Ovary (tissue), 3 donors: ENCODE measurements at regions not wholly inside any gene's neighbourhood (a gene's known extent, or its start where the extent isn't known, plus 50 kb on each side); places are given as distances from the start of the nearest gene placed in this dataset.

ENCODE experiments used
- CTCF ChIP-seq, 3 donors: fragments of 450-650 bp in 2 of 3; fragments of 200-600 bp in 1 of 3; IDR thresholded peaks; one replicate each; pipeline versions ENCODE4 v1.5.1 to v1.8.0; 2016 to 2022; ENCODE audit warnings: antibody characterized with exemption in 3 of 3, mild to moderate bottlenecking in 1 of 3
- EP300 ChIP-seq: sonication (generic); formaldehyde crosslinking; IDR thresholded peaks from one replicate; pipeline ENCODE4 v1.6.1; 2017; ENCODE audit warnings: antibody characterized with exemption
- POLR2A ChIP-seq: fragments of 450-650 bp; IDR thresholded peaks from one replicate; pipeline ENCODE4 v1.6.1; 2017; ENCODE audit warnings: antibody characterized with exemption, mild to moderate bottlenecking, moderate library complexity
- donor health status: DM: no; HTN: no; CAD: no.

- no peak for TF ChIP-seq CTCF (IDR thresholded peaks at IDR 0.05)
- no peak for TF ChIP-seq POLR2A
- TF ChIP-seq EP300: no peak
These were observed 515.5 kb downstream of the HACE1 start for GRCh38 chr6:104344223-104344622.
